B cell (primary cell): ENCODE measurements at regions not wholly inside any gene's neighbourhood (a gene's known extent, or its start where the extent isn't known, plus 50 kb on each side); places are given as distances from the start of the nearest gene placed in this dataset.

ENCODE experiments used
- ATAC-seq: fragments of 200-7000 bp; cut with Tn5 transposase; one replicate; pipeline ENCODE4 v1.10.0; 2021; ENCODE audit warnings: low read depth, mild to moderate bottlenecking, moderate number of reproducible peaks, moderate library complexity
- CTCF ChIA-PET: fragments of 350-600 bp; sonication (Branson Sonifier 250); formaldehyde crosslinking; loops from one replicate; lab custom pipeline; 2021; ENCODE audit warnings: antibody characterized with exemption, inconsistent platforms; lab: Charles Lee
- POLR2A ChIA-PET: fragments of 350-600 bp; sonication (Branson Sonifier 250); formaldehyde crosslinking; loops from one replicate; lab custom pipeline; 2021; ENCODE audit warnings: antibody characterized with exemption; lab: Charles Lee
- DNase-seq: peaks from one replicate; pipeline ENCODE4 v3.0.0; 2013
- H2AFZ ChIP-seq: 2 replicates; pipeline ENCODE4 v1.6.1; 2012; ENCODE audit warnings: mild to moderate bottlenecking, low read depth, low read length; ENCODE audit not compliant: insufficient read depth, poor library complexity, severe bottlenecking
- H3K27ac ChIP-seq, 2 donors: 1 replicate in 1 of 2; 2 replicates in 1 of 2; pipeline ENCODE4 v1.5.1; 2012 to 2013; ENCODE audit warnings: low read length in 2 of 2, mild to moderate bottlenecking in 2 of 2, moderate library complexity in 1 of 2
- H3K27me3 ChIP-seq, 4 experiments: fragments of 200-600 bp in 1 of 4; sonication (generic) in 1 of 4; replicated peaks in 1 of 4; 1 replicate in 2 of 4; 2 replicates in 2 of 4; pipeline versions ENCODE4 v1.6.1 to v1.7.0; 2013 to 2016; ENCODE audit warnings: low read length in 3 of 4, mild to moderate bottlenecking in 2 of 4, mixed read lengths in 1 of 4, moderate library complexity in 1 of 4; ENCODE audit not compliant: insufficient read depth in 4 of 4, control insufficient read depth in 3 of 4; ENCODE audit errors: control extremely low read depth in 1 of 4
- H3K36me3 ChIP-seq, 2 experiments: replicated peaks in 1 of 2; 1 replicate in 1 of 2; 2 replicates in 1 of 2; pipeline versions ENCODE4 v1.6.1 to v1.7.1; 2013; ENCODE audit warnings: low read length in 1 of 2; ENCODE audit not compliant: insufficient read depth in 2 of 2, control insufficient read depth in 1 of 2; ENCODE audit errors: control extremely low read depth in 1 of 2, extremely low read depth in 1 of 2
- H3K4me1 ChIP-seq, 2 donors: fragments of 200-600 bp in 1 of 2; sonication (generic) in 1 of 2; 1 replicate in 1 of 2; 2 replicates in 1 of 2; pipeline versions ENCODE4 v1.5.1 to v1.6.1; 2013 to 2017; ENCODE audit warnings: low read length in 2 of 2; ENCODE audit not compliant: control insufficient read depth in 2 of 2, insufficient read depth in 2 of 2
- H3K4me2 ChIP-seq: replicated peaks from 2 replicates; pipeline ENCODE3; 2012; ENCODE audit warnings: mild to moderate bottlenecking, low read depth, low read length; ENCODE audit not compliant: poor library complexity, severe bottlenecking
- H3K4me3 ChIP-seq, 5 experiments: fragments of 200-600 bp in 1 of 5; sonication (generic) in 1 of 5; 1 replicate in 3 of 5; 2 replicates in 2 of 5; pipeline versions ENCODE4 v1.5.1 to v1.7.0; 2011 to 2016; ENCODE audit warnings: low read length in 4 of 5, mild to moderate bottlenecking in 4 of 5, low read depth in 2 of 5, control low read depth in 1 of 5, moderate library complexity in 1 of 5; ENCODE audit not compliant: insufficient read depth in 1 of 5; ENCODE audit errors: control extremely low read depth in 1 of 5, extremely low read depth in 1 of 5
- H3K79me2 ChIP-seq: fragments of 200-600 bp; sonication (generic); one replicate; pipeline ENCODE4 v1.6.0; 2016; ENCODE audit warnings: low read length; ENCODE audit not compliant: control insufficient read depth, insufficient read depth
- H3K9ac ChIP-seq: fragments of 200-600 bp; sonication (generic); 2 replicates; pipeline ENCODE4 v1.6.1; 2017; ENCODE audit warnings: mild to moderate bottlenecking, low read length, moderate library complexity
- H3K9me3 ChIP-seq, 3 donors: one replicate each; pipeline versions ENCODE4 v1.6.1 to v1.7.1; 2013; ENCODE audit warnings: low read length in 2 of 3; ENCODE audit not compliant: control insufficient read depth in 2 of 3, insufficient read depth in 1 of 3; ENCODE audit errors: control extremely low read depth in 1 of 3
- H4K20me1 ChIP-seq: 2 replicates; pipeline ENCODE4 v1.6.0; 2012; ENCODE audit warnings: mild to moderate bottlenecking, low read length; ENCODE audit not compliant: insufficient read depth, control insufficient read depth, poor library complexity, severe bottlenecking
- H3K27ac Mint-ChIP-seq: one replicate; pipeline ENCODE4 v1.8.0; 2021; ENCODE audit warnings: mixed read lengths
- H3K27me3 Mint-ChIP-seq: one replicate; pipeline ENCODE4 v1.8.0; 2021; ENCODE audit warnings: mixed read lengths
- H3K4me1 Mint-ChIP-seq: one replicate; pipeline ENCODE4 v1.8.0; 2021; ENCODE audit warnings: mixed read lengths
- H3K4me3 Mint-ChIP-seq: one replicate; pipeline ENCODE4 v1.8.0; 2021; ENCODE audit warnings: mixed read lengths
- H3K9me3 Mint-ChIP-seq: one replicate; pipeline ENCODE4 v1.8.0; 2022; ENCODE audit warnings: mixed read lengths; ENCODE audit not compliant: insufficient read depth
- EZH2 ChIP-seq: IDR thresholded peaks from 2 replicates; pipeline ENCODE4 v1.6.1; 2012; ENCODE audit warnings: borderline replicate concordance, low read depth, mild to moderate bottlenecking, moderate library complexity, low read length; ENCODE audit not compliant: insufficient read depth, poor library complexity, severe bottlenecking
- WGBS: methylation state at CpG from one replicate; pipeline ENCODE4 v1.1.5; 2013; ENCODE audit warnings: missing lambda C conversion rate; ENCODE audit not compliant: insufficient coverage; 5-methylcytosine and 5-hydroxymethylcytosine counted together
- intact Hi-C: fragments of 100-400 bp; cut with micrococcal nuclease; formaldehyde crosslinking; loops from one replicate; pipeline ENCODE4 v1.10.0; 2022
- TF ChIP-seq, protein P1 (sequence below): fragments of 200-600 bp; IDR thresholded peaks from one replicate; pipeline ENCODE4 v1.8.0; 2022; ENCODE audit warnings: antibody characterized with exemption, mild to moderate bottlenecking

DNA sequence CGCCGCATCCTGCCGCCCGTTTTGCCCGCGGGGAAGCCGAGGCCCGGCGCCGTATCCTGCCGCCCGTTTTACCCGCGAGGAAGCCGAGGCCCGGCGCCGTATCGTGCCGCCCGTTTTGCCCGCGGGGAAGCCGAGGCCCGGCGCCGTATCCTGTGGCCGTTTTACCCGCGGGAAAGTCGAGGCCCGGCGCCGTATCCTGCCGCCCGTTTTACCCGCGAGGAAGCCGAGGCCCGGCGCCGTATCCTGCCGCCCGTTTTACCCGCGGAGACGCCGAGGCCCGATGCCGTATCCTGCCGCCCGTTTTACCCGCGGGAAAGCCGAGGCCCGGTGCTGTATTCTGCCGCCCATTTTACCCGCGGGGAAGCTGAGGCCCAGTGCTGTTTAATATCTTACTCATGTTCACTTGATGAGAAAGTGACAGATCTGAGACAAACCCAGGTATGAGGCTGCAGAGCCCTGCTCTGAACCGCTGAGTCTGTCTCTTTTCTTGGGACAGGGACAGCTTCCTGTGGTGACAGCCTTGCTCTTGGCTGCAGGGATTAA, 129.4 kb downstream of the CDH26 start:
- no peak for ATAC-seq
- no peak overlapping the region for H3K4me3 ChIP-seq
- H3K27ac ChIP-seq: no peak overlapping the region
- WGBS: 14% methylated on average over 34 of the region's 60 CpGs
- peak overlapping the region; percentile 33 for H3K4me2 ChIP-seq
- Mint-ChIP-seq H3K9me3 (peaks cover 4% of the 10 kb centered on the region), H3K4me3 (no peak overlapping the region), H3K4me1 (no peaks in the 10 kb centered on the region), H3K27ac (no peak overlapping the region), H3K27me3 (peaks cover 28% of the 10 kb centered on the region)
- peaks cover 0 to 20% (median 2%) of the 10 kb centered on the region in 4 experiments for H3K27me3 ChIP-seq
- intact Hi-C loops: no loop called here
- H3K9ac ChIP-seq: no peak overlapping the region
- no peak for DNase-seq
- H3K4me1 ChIP-seq: no peaks in the 10 kb centered on the region
- no peaks in the 10 kb centered on the region for H3K79me2 ChIP-seq
- TF ChIP-seq EZH2: no peak
- TF ChIP-seq, protein P1, sequence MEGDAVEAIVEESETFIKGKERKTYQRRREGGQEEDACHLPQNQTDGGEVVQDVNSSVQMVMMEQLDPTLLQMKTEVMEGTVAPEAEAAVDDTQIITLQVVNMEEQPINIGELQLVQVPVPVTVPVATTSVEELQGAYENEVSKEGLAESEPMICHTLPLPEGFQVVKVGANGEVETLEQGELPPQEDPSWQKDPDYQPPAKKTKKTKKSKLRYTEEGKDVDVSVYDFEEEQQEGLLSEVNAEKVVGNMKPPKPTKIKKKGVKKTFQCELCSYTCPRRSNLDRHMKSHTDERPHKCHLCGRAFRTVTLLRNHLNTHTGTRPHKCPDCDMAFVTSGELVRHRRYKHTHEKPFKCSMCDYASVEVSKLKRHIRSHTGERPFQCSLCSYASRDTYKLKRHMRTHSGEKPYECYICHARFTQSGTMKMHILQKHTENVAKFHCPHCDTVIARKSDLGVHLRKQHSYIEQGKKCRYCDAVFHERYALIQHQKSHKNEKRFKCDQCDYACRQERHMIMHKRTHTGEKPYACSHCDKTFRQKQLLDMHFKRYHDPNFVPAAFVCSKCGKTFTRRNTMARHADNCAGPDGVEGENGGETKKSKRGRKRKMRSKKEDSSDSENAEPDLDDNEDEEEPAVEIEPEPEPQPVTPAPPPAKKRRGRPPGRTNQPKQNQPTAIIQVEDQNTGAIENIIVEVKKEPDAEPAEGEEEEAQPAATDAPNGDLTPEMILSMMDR: no peak
- ChIA-PET CTCF (no interaction called here), POLR2A (no interaction called here)
- H3K36me3 ChIP-seq: no peaks in the 10 kb centered on the region
- no peak overlapping the region for H2AFZ ChIP-seq
- H3K9me3 ChIP-seq: peaks cover 0 to 2% (median 0%) of the 10 kb centered on the region in 3 donors
- no peaks in the 10 kb centered on the region for H4K20me1 ChIP-seq

GRCh38 chr20:60088236-60088635, 130.0 kb downstream of the CDH26 start:
- no peaks in the 10 kb centered on the region for H3K4me1 ChIP-seq
- no peak overlapping the region for H3K4me2 ChIP-seq
- ATAC-seq (no peak), DNase-seq (no peak)
- H3K27me3 Mint-ChIP-seq: peaks cover 28% of the 10 kb centered on the region
- H3K4me3 Mint-ChIP-seq: no peak overlapping the region
- H3K9me3 Mint-ChIP-seq: no peaks in the 10 kb centered on the region
- H3K9me3 ChIP-seq: peaks cover 0 to 2% (median 0%) of the 10 kb centered on the region in 3 donors
- no peaks in the 10 kb centered on the region for H3K4me1 Mint-ChIP-seq
- ChIA-PET POLR2A (no interaction called here), CTCF (no interaction called here)
- no peak overlapping the region for H3K4me3 ChIP-seq
- H3K27ac Mint-ChIP-seq: no peak overlapping the region
- H3K27ac ChIP-seq: no peak overlapping the region
- no peaks in the 10 kb centered on the region for H3K36me3 ChIP-seq
- H3K9ac ChIP-seq: no peak overlapping the region
- no peaks in the 10 kb centered on the region for H3K79me2 ChIP-seq
- intact Hi-C loops: no loop called here
- 95% methylated on average over 9 of the region's 10 CpGs for WGBS
- H2AFZ ChIP-seq: no peak overlapping the region
- peaks cover 0 to 20% (median 2%) of the 10 kb centered on the region in 4 experiments for H3K27me3 ChIP-seq
- H4K20me1 ChIP-seq: no peaks in the 10 kb centered on the region
- no peak for TF ChIP-seq EZH2
- TF ChIP-seq, protein P1: no peak
